WI38 (cell line): ENCODE measurements at regions not wholly inside any gene's neighbourhood (a gene's known extent, or its start where the extent isn't known, plus 50 kb on each side); places are given as distances from the start of the nearest gene placed in this dataset.

Source experiments
- H3K4me3 ChIP-seq: 2 replicates; pipeline ENCODE4 v1.5.1; 2011; ENCODE audit warnings: low read depth, mild to moderate bottlenecking, control low read depth, low read length
- CTCF ChIP-seq: IDR thresholded peaks from 2 replicates; pipeline ENCODE4 v1.5.1; 2012; ENCODE audit warnings: low read depth, mild to moderate bottlenecking, control low read depth, low read length

- H3K4me3 ChIP-seq, result no peak overlapping the region
- TF ChIP-seq CTCF, result no peak
These were observed 453.2 kb upstream of the PROK2 start for GRCh38 chr3:72238010-72238691.

- TF ChIP-seq CTCF, result no peak
These were observed 452.7 kb upstream of the PROK2 start for GRCh38 chr3:72237679-72238009.

GRCh38 chr3:72234391-72234790 lies 449.4 kb upstream of the PROK2 start:
- no peak for TF ChIP-seq CTCF
- H3K4me3 ChIP-seq, result no peak overlapping the region

More at GRCh38 chr3:72237679-72238009, 452.7 kb upstream of the PROK2 start:
- no peak overlapping the region for H3K4me3 ChIP-seq

GRCh38 chr3:72233571-72233970 lies 448.6 kb upstream of the PROK2 start:
- TF ChIP-seq CTCF, result no peak
- H3K4me3 ChIP-seq, result no peak overlapping the region

GRCh38 chr3:72232777-72233176 lies 447.8 kb upstream of the PROK2 start:
- TF ChIP-seq CTCF, result no peak
- no peak overlapping the region for H3K4me3 ChIP-seq

- no peak for TF ChIP-seq CTCF
- H3K4me3 ChIP-seq, result no peak overlapping the region
These were observed 447.4 kb upstream of the PROK2 start for GRCh38 chr3:72232331-72232730.

- no peak for TF ChIP-seq CTCF
- H3K4me3 ChIP-seq, result no peak overlapping the region
These were observed 446.7 kb upstream of the PROK2 start for GRCh38 chr3:72231439-72232196.
